ENCODE measurements at regions not wholly inside any gene's neighbourhood (a gene's known extent, or its start where the extent isn't known, plus 50 kb on each side); places are given as distances from the start of the nearest gene placed in this dataset.

DNA sequence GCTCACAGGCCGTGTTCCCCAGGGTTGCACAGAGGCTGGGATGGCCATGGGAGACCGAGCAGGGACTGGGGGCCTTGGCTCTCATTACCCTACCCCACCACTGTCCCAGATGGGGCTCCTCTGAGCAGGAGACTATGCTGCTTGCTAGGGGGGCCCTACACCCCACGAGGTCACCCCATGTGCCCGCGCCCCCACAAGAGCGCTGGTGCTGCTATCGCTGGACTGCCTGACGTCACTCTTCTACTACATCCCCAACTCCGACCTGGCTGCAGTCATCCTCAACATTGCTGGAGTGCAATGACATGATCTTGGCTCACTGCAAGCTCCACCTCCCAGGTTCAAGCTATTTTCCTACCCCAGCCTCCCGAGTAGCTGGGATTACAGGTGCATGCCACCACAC, 307.7 kb downstream of the ARRDC4 start:
- no peak for TF ChIP-seq EZH2phosphoT487 (IDR thresholded peaks at IDR 0.05; ENCODE audit: borderline replicate concordance)
- TF ChIP-seq, protein P1, sequence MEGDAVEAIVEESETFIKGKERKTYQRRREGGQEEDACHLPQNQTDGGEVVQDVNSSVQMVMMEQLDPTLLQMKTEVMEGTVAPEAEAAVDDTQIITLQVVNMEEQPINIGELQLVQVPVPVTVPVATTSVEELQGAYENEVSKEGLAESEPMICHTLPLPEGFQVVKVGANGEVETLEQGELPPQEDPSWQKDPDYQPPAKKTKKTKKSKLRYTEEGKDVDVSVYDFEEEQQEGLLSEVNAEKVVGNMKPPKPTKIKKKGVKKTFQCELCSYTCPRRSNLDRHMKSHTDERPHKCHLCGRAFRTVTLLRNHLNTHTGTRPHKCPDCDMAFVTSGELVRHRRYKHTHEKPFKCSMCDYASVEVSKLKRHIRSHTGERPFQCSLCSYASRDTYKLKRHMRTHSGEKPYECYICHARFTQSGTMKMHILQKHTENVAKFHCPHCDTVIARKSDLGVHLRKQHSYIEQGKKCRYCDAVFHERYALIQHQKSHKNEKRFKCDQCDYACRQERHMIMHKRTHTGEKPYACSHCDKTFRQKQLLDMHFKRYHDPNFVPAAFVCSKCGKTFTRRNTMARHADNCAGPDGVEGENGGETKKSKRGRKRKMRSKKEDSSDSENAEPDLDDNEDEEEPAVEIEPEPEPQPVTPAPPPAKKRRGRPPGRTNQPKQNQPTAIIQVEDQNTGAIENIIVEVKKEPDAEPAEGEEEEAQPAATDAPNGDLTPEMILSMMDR (conservative IDR thresholded peaks at IDR 0.05; ENCODE audit: low read length): no peak

Measured in Loucy (cell line).